Muscle of leg (tissue), 3 donors: ENCODE measurements at regions not wholly inside any gene's neighbourhood (a gene's known extent, or its start where the extent isn't known, plus 50 kb on each side); places are given as distances from the start of the nearest gene placed in this dataset.

Experiments
- DNase-seq: peaks from one replicate; pipeline ENCODE4 v3.0.0; 2013
- H3K27ac ChIP-seq: one replicate; pipeline ENCODE4 v1.5.1; 2013; ENCODE audit warnings: mild to moderate bottlenecking, low read length, control low read depth
- H3K27me3 ChIP-seq: one replicate; pipeline ENCODE4 v1.6.1; 2013; ENCODE audit warnings: low read length; ENCODE audit not compliant: control insufficient read depth, insufficient read depth
- H3K36me3 ChIP-seq: one replicate; pipeline ENCODE4 v1.6.1; 2013; ENCODE audit warnings: low read length; ENCODE audit not compliant: control insufficient read depth, insufficient read depth
- H3K4me1 ChIP-seq: one replicate; pipeline ENCODE4 v1.6.1; 2013; ENCODE audit warnings: low read length; ENCODE audit not compliant: control insufficient read depth, insufficient read depth
- H3K4me3 ChIP-seq: one replicate; pipeline ENCODE4 v1.5.1; 2013; ENCODE audit warnings: low read length, control low read depth
- H3K9me3 ChIP-seq: replicated peaks from 2 replicates; pipeline ENCODE4 v1.6.1; 2013; ENCODE audit warnings: low read depth, low read length; ENCODE audit not compliant: control insufficient read depth
- WGBS: methylation state at CpG from one replicate; pipeline ENCODE4 v1.1.5; 2013; ENCODE audit warnings: missing lambda C conversion rate; ENCODE audit not compliant: insufficient coverage; 5-methylcytosine and 5-hydroxymethylcytosine counted together

GRCh38 chr10:78964274-78964951 is 104.4 kb upstream of the ZMIZ1 start:
- DNase-seq: no peak
- H3K36me3 ChIP-seq: no peaks in the 10 kb centered on the region
- H3K4me3 ChIP-seq: no peak overlapping the region
- no peak overlapping the region for H3K27ac ChIP-seq
- WGBS: 60% methylated on average over 1 of the region's 5 CpGs
- H3K4me1 ChIP-seq: peaks cover 31% of the 10 kb centered on the region
- H3K27me3 ChIP-seq: peaks cover 33% of the 10 kb centered on the region
- no peaks in the 10 kb centered on the region for H3K9me3 ChIP-seq

GRCh38 chr10:78964952-78965633 is 103.7 kb upstream of the ZMIZ1 start:
- no peaks in the 10 kb centered on the region for H3K36me3 ChIP-seq
- DNase-seq: no peak
- H3K4me3 ChIP-seq: no peak overlapping the region
- H3K27ac ChIP-seq: no peak overlapping the region
- no peaks in the 10 kb centered on the region for H3K9me3 ChIP-seq
- peaks cover 24% of the 10 kb centered on the region for H3K4me1 ChIP-seq
- H3K27me3 ChIP-seq: peaks cover 31% of the 10 kb centered on the region
- 62% methylated on average over 7 of the region's 17 CpGs for WGBS

- H3K4me1 ChIP-seq: peaks cover 14% of the 10 kb centered on the region
- 89% methylated on average over 8 of the region's 11 CpGs for WGBS
- no peak overlapping the region for H3K27ac ChIP-seq
- no peak for DNase-seq
- H3K36me3 ChIP-seq: no peaks in the 10 kb centered on the region
- peaks cover 31% of the 10 kb centered on the region for H3K27me3 ChIP-seq
- no peak overlapping the region for H3K4me3 ChIP-seq
- no peaks in the 10 kb centered on the region for H3K9me3 ChIP-seq
Measured at GRCh38 chr10:78966182-78966787, 102.5 kb upstream of the ZMIZ1 start.

- no peaks in the 10 kb centered on the region for H3K9me3 ChIP-seq
- WGBS: 89% methylated on average over 3 of the region's 8 CpGs
- no peak overlapping the region for H3K27ac ChIP-seq
- peaks cover 28% of the 10 kb centered on the region for H3K27me3 ChIP-seq
- no peak for DNase-seq
- H3K4me1 ChIP-seq: peaks cover 15% of the 10 kb centered on the region
- no peak overlapping the region for H3K4me3 ChIP-seq
- H3K36me3 ChIP-seq: no peaks in the 10 kb centered on the region
Measured at GRCh38 chr10:78966844-78967488, 101.8 kb upstream of the ZMIZ1 start.

GRCh38 chr10:78968300-78968942 is 100.3 kb upstream of the ZMIZ1 start:
- WGBS: 50% methylated on average over 1 of the region's 9 CpGs
- H3K36me3 ChIP-seq: no peaks in the 10 kb centered on the region
- H3K4me3 ChIP-seq: no peak overlapping the region
- peaks cover 17% of the 10 kb centered on the region for H3K27me3 ChIP-seq
- no peaks in the 10 kb centered on the region for H3K9me3 ChIP-seq
- peaks cover 25% of the 10 kb centered on the region for H3K4me1 ChIP-seq
- H3K27ac ChIP-seq: no peak overlapping the region
- no peak for DNase-seq

- H3K27ac ChIP-seq: no peak overlapping the region
- H3K36me3 ChIP-seq: no peaks in the 10 kb centered on the region
- H3K9me3 ChIP-seq: no peaks in the 10 kb centered on the region
- H3K4me1 ChIP-seq: peaks cover 21% of the 10 kb centered on the region
- WGBS: 45% methylated on average over 3 of the region's 3 CpGs
- H3K4me3 ChIP-seq: no peak overlapping the region
- no peak for DNase-seq
- H3K27me3 ChIP-seq: peaks cover 15% of the 10 kb centered on the region
Measured at GRCh38 chr10:78968943-78969342, 99.8 kb upstream of the ZMIZ1 start.

- H3K4me1 ChIP-seq: peaks cover 29% of the 10 kb centered on the region
Measured at GRCh38 chr10:78969719-78970118, 99.0 kb upstream of the ZMIZ1 start.

GRCh38 chr10:78970261-78970660 is 98.5 kb upstream of the ZMIZ1 start:
- Histone ChIP-seq H3K27ac (no peak overlapping the region), H3K27me3 (peaks cover 11% of the 10 kb centered on the region), H3K9me3 (no peaks in the 10 kb centered on the region), H3K36me3 (no peaks in the 10 kb centered on the region), H3K4me1 (peaks cover 28% of the 10 kb centered on the region), H3K4me3 (no peak overlapping the region)
- WGBS: 91% methylated on average over 8 of the region's 10 CpGs
- DNase-seq: no peak

More at GRCh38 chr10:78969719-78970118, 99.0 kb upstream of the ZMIZ1 start:
- Histone ChIP-seq H3K4me3 (no peak overlapping the region), H3K9me3 (no peaks in the 10 kb centered on the region), H3K36me3 (no peaks in the 10 kb centered on the region), H3K27me3 (peaks cover 13% of the 10 kb centered on the region), H3K27ac (no peak overlapping the region)
- DNase-seq: no peak
- 85% methylated on average over 10 of the region's 10 CpGs for WGBS

- no peak overlapping the region for H3K27ac ChIP-seq
Measured at GRCh38 chr10:78971094-78971682, 97.6 kb upstream of the ZMIZ1 start.

More at GRCh38 chr10:78971094-78971682, 97.6 kb upstream of the ZMIZ1 start:
- Histone ChIP-seq H3K36me3 (no peaks in the 10 kb centered on the region), H3K4me1 (peaks cover 28% of the 10 kb centered on the region), H3K4me3 (no peak overlapping the region), H3K9me3 (no peaks in the 10 kb centered on the region), H3K27me3 (peaks cover 14% of the 10 kb centered on the region)
- WGBS: 87% methylated on average over 3 of the region's 5 CpGs
- DNase-seq: no peak
